MCF 10A (cell line): ENCODE measurements at regions not wholly inside any gene's neighbourhood (a gene's known extent, or its start where the extent isn't known, plus 50 kb on each side); places are given as distances from the start of the nearest gene placed in this dataset.

ENCODE experiments used
- BruUV-seq: library from RNA; stranded (reverse); fragments of 400-500 nt; replicated peaks from 2 replicates; lab custom pipeline; 2021; lab: Mats Ljungman, UMichigan
- CTCF ChIA-PET: fragments of 300-600 bp; sonication (Branson Sonifier 250); formaldehyde crosslinking; extraction: SDS; loops from one replicate; lab custom pipeline; 2021; ENCODE audit warnings: antibody characterized with exemption, inconsistent platforms; lab: Yijun Ruan, JAX
- POLR2A ChIA-PET: fragments of 300-600, 350-650 bp; sonication (Branson Sonifier 250); formaldehyde crosslinking; extraction: SDS; loops from one replicate; lab custom pipeline; 2020; ENCODE audit warnings: antibody characterized with exemption, inconsistent platforms; lab: Yijun Ruan, JAX
- DNase-seq: peaks from one replicate; pipeline ENCODE4 v3.0.0-alpha.2; 2018; ENCODE audit not compliant: unreplicated experiment
- H3K27ac Mint-ChIP-seq: one replicate; pipeline ENCODE4 v1.8.0; 2022; ENCODE audit warnings: mild to moderate bottlenecking, low read depth, mixed read lengths; ENCODE audit not compliant: unreplicated experiment
- H3K27me3 Mint-ChIP-seq: one replicate; pipeline ENCODE4 v1.8.0; 2022; ENCODE audit warnings: mixed read lengths; ENCODE audit not compliant: insufficient read depth, unreplicated experiment
- H3K36me3 Mint-ChIP-seq: one replicate; pipeline ENCODE4 v1.8.0; 2022; ENCODE audit warnings: mild to moderate bottlenecking, moderate library complexity, mixed read lengths; ENCODE audit not compliant: insufficient read depth, unreplicated experiment
- H3K4me1 Mint-ChIP-seq: one replicate; pipeline ENCODE4 v1.8.0; 2022; ENCODE audit warnings: mixed read lengths; ENCODE audit not compliant: insufficient read depth, unreplicated experiment
- H3K4me3 Mint-ChIP-seq: one replicate; pipeline ENCODE4 v1.8.0; 2022; ENCODE audit warnings: mild to moderate bottlenecking, moderate library complexity, mixed read lengths; ENCODE audit not compliant: unreplicated experiment
- H3K9me3 Mint-ChIP-seq: one replicate; pipeline ENCODE4 v1.8.0; 2022; ENCODE audit warnings: mixed read lengths; ENCODE audit not compliant: unreplicated experiment
- intact Hi-C: fragments of 100-400 bp; cut with micrococcal nuclease; formaldehyde crosslinking; loops from 2 replicates; pipeline ENCODE4 v1.14.1; 2022
- TF ChIP-seq, protein P1 (sequence below): fragments of 200-600 bp; IDR thresholded peaks from one replicate; pipeline ENCODE4 v1.8.0; 2022; ENCODE audit warnings: antibody characterized with exemption, mild to moderate bottlenecking; ENCODE audit not compliant: unreplicated experiment

GRCh38 chr1:36697836-36698605 lies 215.3 kb upstream of the CSF3R start:
- DNase-seq: no peak
- no peaks in the 10 kb centered on the region for H3K36me3 Mint-ChIP-seq
- ChIA-PET POLR2A (no interaction called here), CTCF (no interaction called here)
- H3K27me3 Mint-ChIP-seq: peaks cover 56% of the 10 kb centered on the region
- H3K9me3 Mint-ChIP-seq: no peaks in the 10 kb centered on the region
- intact Hi-C loops: no loop called here
- TF ChIP-seq, protein P1, sequence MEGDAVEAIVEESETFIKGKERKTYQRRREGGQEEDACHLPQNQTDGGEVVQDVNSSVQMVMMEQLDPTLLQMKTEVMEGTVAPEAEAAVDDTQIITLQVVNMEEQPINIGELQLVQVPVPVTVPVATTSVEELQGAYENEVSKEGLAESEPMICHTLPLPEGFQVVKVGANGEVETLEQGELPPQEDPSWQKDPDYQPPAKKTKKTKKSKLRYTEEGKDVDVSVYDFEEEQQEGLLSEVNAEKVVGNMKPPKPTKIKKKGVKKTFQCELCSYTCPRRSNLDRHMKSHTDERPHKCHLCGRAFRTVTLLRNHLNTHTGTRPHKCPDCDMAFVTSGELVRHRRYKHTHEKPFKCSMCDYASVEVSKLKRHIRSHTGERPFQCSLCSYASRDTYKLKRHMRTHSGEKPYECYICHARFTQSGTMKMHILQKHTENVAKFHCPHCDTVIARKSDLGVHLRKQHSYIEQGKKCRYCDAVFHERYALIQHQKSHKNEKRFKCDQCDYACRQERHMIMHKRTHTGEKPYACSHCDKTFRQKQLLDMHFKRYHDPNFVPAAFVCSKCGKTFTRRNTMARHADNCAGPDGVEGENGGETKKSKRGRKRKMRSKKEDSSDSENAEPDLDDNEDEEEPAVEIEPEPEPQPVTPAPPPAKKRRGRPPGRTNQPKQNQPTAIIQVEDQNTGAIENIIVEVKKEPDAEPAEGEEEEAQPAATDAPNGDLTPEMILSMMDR: no peak
- H3K27ac Mint-ChIP-seq: no peak overlapping the region
- H3K4me3 Mint-ChIP-seq: no peak overlapping the region
- no TSS peak for BruUV-seq
- no peaks in the 10 kb centered on the region for H3K4me1 Mint-ChIP-seq

GRCh38 chr1:36696261-36696940 lies 213.7 kb upstream of the CSF3R start:
- no peak for DNase-seq
- intact Hi-C loops: no loop called here
- Mint-ChIP-seq H3K27me3 (peaks cover 68% of the 10 kb centered on the region), H3K4me1 (no peaks in the 10 kb centered on the region), H3K9me3 (no peaks in the 10 kb centered on the region), H3K4me3 (no peak overlapping the region), H3K36me3 (no peaks in the 10 kb centered on the region), H3K27ac (no peak overlapping the region)
- ChIA-PET POLR2A (interaction anchor here (0.6 kb wide), 1 partner anchor 179 kb away, joined by 3 read pairs; no protein-coding TSS in a partner anchor), CTCF (interaction anchor here (0.6 to 1.3 kb wide), 4 partner anchors 21 to 738 kb away, joined by 3 to 6 read pairs (median 3); no protein-coding TSS in a partner anchor)
- no TSS peak for BruUV-seq
- TF ChIP-seq, protein P1: no peak

DNA sequence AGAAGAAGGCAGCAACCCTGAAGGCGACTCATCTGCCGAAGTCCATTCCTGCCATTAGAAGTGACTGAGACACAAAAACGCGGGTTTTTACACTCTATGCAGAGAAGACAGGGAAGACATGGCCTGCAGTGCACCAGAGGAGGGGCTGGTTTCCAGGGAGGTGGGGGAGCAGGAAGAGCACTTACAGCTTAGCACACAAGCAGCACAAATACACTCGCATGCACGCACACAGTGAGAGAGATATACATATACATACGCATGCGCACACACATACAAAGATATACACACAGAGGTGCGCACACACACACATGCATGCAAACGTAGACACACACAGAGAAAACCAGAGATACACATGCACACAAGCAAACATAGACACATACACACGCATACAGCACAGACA lies 210.9 kb upstream of the CSF3R start:
- DNase-seq: no peak
- no peaks in the 10 kb centered on the region for H3K36me3 Mint-ChIP-seq
- no peak overlapping the region for H3K27ac Mint-ChIP-seq
- intact Hi-C loops: no loop called here
- no peak overlapping the region for H3K4me3 Mint-ChIP-seq
- CTCF ChIA-PET: no interaction called here
- TF ChIP-seq, protein P1: no peak
- POLR2A ChIA-PET: no interaction called here
- no peaks in the 10 kb centered on the region for H3K4me1 Mint-ChIP-seq
- no peaks in the 10 kb centered on the region for H3K9me3 Mint-ChIP-seq
- no TSS peak for BruUV-seq
- H3K27me3 Mint-ChIP-seq: peaks cover 43% of the 10 kb centered on the region

DNA sequence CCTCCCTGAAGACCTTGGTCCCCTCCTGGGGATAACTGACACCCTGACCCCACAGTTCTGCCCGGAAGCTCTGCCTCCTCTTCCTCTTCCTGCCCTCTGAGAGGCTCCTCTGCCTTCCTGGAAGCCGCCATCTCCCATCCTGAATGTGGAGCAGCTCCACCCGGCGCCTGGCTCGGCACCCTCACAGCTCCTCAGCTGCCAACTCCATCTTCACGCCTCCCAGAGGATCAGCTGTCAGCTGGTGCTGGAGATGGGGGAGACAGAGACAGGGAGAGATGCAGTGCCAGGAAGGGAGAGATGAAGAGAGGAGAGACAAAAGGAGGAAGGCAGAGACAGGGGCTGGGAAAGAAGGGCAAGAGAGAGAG lies 210.4 kb upstream of the CSF3R start:
- DNase-seq: no peak
- TF ChIP-seq, protein P1: no peak
- intact Hi-C loops: no loop called here
- H3K9me3 Mint-ChIP-seq: no peaks in the 10 kb centered on the region
- peaks cover 39% of the 10 kb centered on the region for H3K27me3 Mint-ChIP-seq
- no peaks in the 10 kb centered on the region for H3K4me1 Mint-ChIP-seq
- ChIA-PET POLR2A (interaction anchor here (0.7 kb wide), 1 partner anchor 568 kb away, joined by 6 read pairs; no protein-coding TSS in a partner anchor), CTCF (interaction anchor here (1.0 kb wide), 1 partner anchor 42 kb away, joined by 3 read pairs; no protein-coding TSS in a partner anchor)
- H3K4me3 Mint-ChIP-seq: no peak overlapping the region
- no TSS peak for BruUV-seq
- no peaks in the 10 kb centered on the region for H3K36me3 Mint-ChIP-seq
- no peak overlapping the region for H3K27ac Mint-ChIP-seq
